Thymus (tissue), 11 donors: ENCODE measurements at regions not wholly inside any gene's neighbourhood (a gene's known extent, or its start where the extent isn't known, plus 50 kb on each side); places are given as distances from the start of the nearest gene placed in this dataset.

Source experiments
- DNase-seq, 9 donors: peaks; one replicate each; pipeline ENCODE4 v3.0.0-alpha.2; 2013; ENCODE audit warnings: low spot score in 9 of 9, low read depth in 6 of 9, missing footprints in 1 of 9
- H3K27ac ChIP-seq, 2 donors: one replicate each; pipeline ENCODE4 v1.5.1; 2013; ENCODE audit warnings: control low read depth in 1 of 2, low read depth in 1 of 2, low read length in 1 of 2, mild to moderate bottlenecking in 1 of 2, moderate library complexity in 1 of 2
- H3K27me3 ChIP-seq, 2 donors: one replicate each; pipeline ENCODE4 v1.5.1; 2013; ENCODE audit warnings: low read length in 1 of 2; ENCODE audit not compliant: control insufficient read depth in 2 of 2, insufficient read depth in 1 of 2
- H3K36me3 ChIP-seq, 2 donors: one replicate each; pipeline ENCODE4 v1.5.1; 2013; ENCODE audit warnings: low read length in 1 of 2, mild to moderate bottlenecking in 1 of 2, moderate library complexity in 1 of 2; ENCODE audit not compliant: control insufficient read depth in 2 of 2, insufficient read depth in 2 of 2
- H3K4me1 ChIP-seq, 2 donors: one replicate each; pipeline ENCODE4 v1.5.1; 2013; ENCODE audit warnings: low read length in 2 of 2; ENCODE audit not compliant: control insufficient read depth in 2 of 2, insufficient read depth in 2 of 2
- H3K4me3 ChIP-seq, 2 donors: one replicate each; pipeline ENCODE4 v1.5.1; 2013; ENCODE audit warnings: low read length in 2 of 2, control low read depth in 1 of 2, mild to moderate bottlenecking in 1 of 2
- H3K9me3 ChIP-seq, 2 donors: one replicate each; pipeline ENCODE4 v1.5.1; 2013; ENCODE audit warnings: low read length in 1 of 2, mild to moderate bottlenecking in 1 of 2; ENCODE audit not compliant: control insufficient read depth in 2 of 2, insufficient read depth in 1 of 2
- WGBS: extraction: QIAGEN DNeasy Blood & Tissue Kit; methylation state at CpG from one replicate; pipeline ENCODE4 v1.1.7; 2013; 5-methylcytosine and 5-hydroxymethylcytosine counted together
- donor health status: healthy.

DNA sequence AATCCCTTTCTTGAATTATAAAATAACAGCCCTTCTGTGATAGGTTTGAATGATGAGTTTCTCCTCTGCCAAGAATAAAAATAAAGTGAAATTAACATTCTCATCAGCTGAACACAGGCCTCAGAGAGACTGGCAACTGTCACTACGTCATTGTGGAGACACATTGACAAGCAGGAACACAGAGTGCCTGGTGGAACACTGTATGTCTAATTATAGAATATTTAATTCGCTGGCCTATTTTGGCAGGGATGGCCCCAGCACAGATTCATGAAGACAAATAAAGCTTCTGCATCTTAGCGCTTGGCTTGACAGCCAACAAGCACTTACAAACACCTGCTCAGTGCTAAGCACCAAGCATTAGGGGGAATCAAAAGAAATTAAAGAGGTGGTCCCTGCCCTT is 52.0 kb upstream of the SMYD2 start:
- no peaks in the 10 kb centered on the region for H3K9me3 ChIP-seq
- DNase-seq: no peak
- no peaks in the 10 kb centered on the region for H3K36me3 ChIP-seq
- H3K4me3 ChIP-seq: no peak overlapping the region
- no peak overlapping the region for H3K27ac ChIP-seq
- H3K4me1 ChIP-seq: no peaks in the 10 kb centered on the region
- H3K27me3 ChIP-seq: peaks cover 0 to 13% of the 10 kb centered on the region in 2 donors
- 97% methylated on average over 3 of the region's 3 CpGs for WGBS

DNA sequence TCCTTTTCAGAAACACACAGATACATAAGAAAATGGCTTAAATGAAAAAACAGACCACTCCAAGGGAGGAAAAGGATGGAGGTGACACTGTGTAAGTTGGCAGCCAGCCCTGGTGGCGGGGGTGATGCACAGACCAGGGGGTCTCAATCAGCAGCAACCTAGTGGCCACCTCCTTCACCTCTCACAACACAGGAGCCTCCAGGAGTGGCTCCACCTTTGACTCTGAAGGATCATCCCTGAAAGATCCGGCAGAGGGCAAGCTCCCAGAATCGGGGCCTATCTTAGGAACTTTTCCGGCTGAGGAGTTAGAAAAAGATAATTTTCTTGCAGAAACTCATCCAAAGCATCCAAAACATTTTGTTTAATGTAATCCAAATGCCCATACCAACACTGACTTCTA is 51.2 kb upstream of the SMYD2 start:
- Histone ChIP-seq H3K27me3 (peaks cover 0 to 8% of the 10 kb centered on the region in 2 donors), H3K27ac (no peak overlapping the region), H3K4me3 (no peak overlapping the region), H3K9me3 (no peaks in the 10 kb centered on the region), H3K4me1 (no peaks in the 10 kb centered on the region), H3K36me3 (no peaks in the 10 kb centered on the region)
- DNase-seq: no peak
- WGBS: 95% methylated on average over 4 of the region's 4 CpGs
